A549 (cell line): ENCODE measurements at regions not wholly inside any gene's neighbourhood (a gene's known extent, or its start where the extent isn't known, plus 50 kb on each side); places are given as distances from the start of the nearest gene placed in this dataset.

ENCODE experiments used
- CTCF ChIP-seq: fragments of >200 bp; sonication (Bioruptor Twin); formaldehyde crosslinking; IDR thresholded peaks from 3 replicates; pipeline ENCODE4 v1.5.1; 2016
- EP300 ChIP-seq, 2 experiments: fragments of >200 bp; sonication (Bioruptor Twin); formaldehyde crosslinking; IDR thresholded peaks; 2 replicates in 1 of 2; 3 replicates in 1 of 2; pipeline ENCODE4 v1.6.1; 2016 to 2017
- ESRRA ChIP-seq: fragments of 150-350 bp; IDR thresholded peaks from 2 replicates; pipeline ENCODE4 v1.6.1; 2014; ENCODE audit warnings: mild to moderate bottlenecking, low read length, borderline replicate concordance
- POLR2A ChIP-seq: IDR thresholded peaks from 2 replicates; pipeline ENCODE4 v1.6.1; 2012; ENCODE audit warnings: mild to moderate bottlenecking, low read length
- POLR2AphosphoS2 ChIP-seq: conservative IDR thresholded peaks from 2 replicates; pipeline ENCODE4 v1.6.1; 2012; ENCODE audit warnings: low read length, improper control_type of control experiment, inconsistent platforms
- ZFP36 ChIP-seq: fragments of 450-650 bp; IDR thresholded peaks from 2 replicates; pipeline ENCODE4 v1.6.1; 2014; ENCODE audit warnings: borderline replicate concordance; ENCODE audit not compliant: partially characterized antibody
- TF ChIP-seq, protein P1 (sequence below): IDR thresholded peaks from 2 replicates; pipeline ENCODE4 v1.6.1; 2012

DNA sequence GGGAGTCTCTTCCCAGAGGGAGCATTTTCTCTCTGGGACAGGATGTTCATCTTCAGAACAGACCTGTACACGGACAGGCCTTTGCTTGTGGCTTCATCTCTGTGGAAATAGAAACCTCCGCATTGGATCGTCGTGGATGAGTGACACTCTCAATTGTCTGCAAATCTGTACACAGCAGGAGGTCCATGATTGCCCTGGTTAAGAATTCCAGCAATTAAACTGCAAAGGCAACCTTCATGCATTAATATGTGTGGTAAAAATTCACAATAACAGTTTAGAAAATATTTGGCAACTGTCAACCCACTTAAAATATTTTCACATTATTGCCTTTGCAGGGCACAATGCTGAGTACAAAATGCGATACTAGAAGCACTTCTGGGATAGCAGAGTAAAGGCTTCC, 149.8 kb upstream of the SFSWAP start:
- TF ChIP-seq CTCF (no peak), POLR2AphosphoS2 (no peak), ESRRA (no peak), POLR2A (no peak), EP300 (IDR thresholded peaks at IDR 0.05) (no peak), ZFP36 (no peak)
- TF ChIP-seq, protein P1, sequence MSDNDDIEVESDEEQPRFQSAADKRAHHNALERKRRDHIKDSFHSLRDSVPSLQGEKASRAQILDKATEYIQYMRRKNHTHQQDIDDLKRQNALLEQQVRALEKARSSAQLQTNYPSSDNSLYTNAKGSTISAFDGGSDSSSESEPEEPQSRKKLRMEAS, result no peak
